ENCODE measurements at regions not wholly inside any gene's neighbourhood (a gene's known extent, or its start where the extent isn't known, plus 50 kb on each side); places are given as distances from the start of the nearest gene placed in this dataset.

- intact Hi-C loops (cut with DNase I; ENCODE audit: low total_unique reads): no loop called here
- WGBS, 5 donors: 44 to 100% (median 96%) methylated on average over 1 of the region's 1 CpG
Observed at GRCh38 chr18:78884502-78884901, 95.1 kb upstream of the SALL3 start.

GRCh38 chr18:78889250-78889649 is 90.4 kb upstream of the SALL3 start:
- Histone ChIP-seq H3K27me3 (peaks cover 0 to 7% (median 0%) of the 10 kb centered on the region in 3 donors), H3K9me3 (peaks cover 6 to 56% (median 47%) of the 10 kb centered on the region in 4 donors), H3K36me3 (no peaks in the 10 kb centered on the region), H3K4me1 (no peaks in the 10 kb centered on the region), H3K4me3 (no peak overlapping the region), H3K27ac (no peak overlapping the region)
- no peak for TF ChIP-seq CTCF (IDR thresholded peaks at IDR 0.05)
- TF ChIP-seq EP300 (IDR thresholded peaks at IDR 0.05): no peak
- no peak for TF ChIP-seq POLR2AphosphoS5 (IDR thresholded peaks at IDR 0.05)
- no peak for TF ChIP-seq POLR2A (IDR thresholded peaks at IDR 0.05)
- intact Hi-C loops (cut with DNase I; ENCODE audit: low total_unique reads): no loop called here
- no peak for DNase-seq
- WGBS, 5 donors: 66 to 88% (median 77%) methylated on average over 1 of the region's 1 CpG

More at GRCh38 chr18:78884502-78884901, 95.1 kb upstream of the SALL3 start:
- Histone ChIP-seq H3K4me1 (no peaks in the 10 kb centered on the region), H3K4me3 (no peak overlapping the region), H3K27ac (no peak overlapping the region), H3K27me3 (peaks cover 0 to 2% (median 0%) of the 10 kb centered on the region in 3 donors), H3K36me3 (no peaks in the 10 kb centered on the region), H3K9me3 (peaks cover 10 to 57% (median 41%) of the 10 kb centered on the region in 4 donors)
- no peak for DNase-seq
- TF ChIP-seq CTCF (IDR thresholded peaks at IDR 0.05) (no peak), POLR2A (IDR thresholded peaks at IDR 0.05) (no peak), POLR2AphosphoS5 (IDR thresholded peaks at IDR 0.05) (no peak), EP300 (IDR thresholded peaks at IDR 0.05) (no peak)

GRCh38 chr18:78890388-78890787 is 89.2 kb upstream of the SALL3 start:
- no peak overlapping the region for H3K4me3 ChIP-seq
- DNase-seq: no peak
- H3K27ac ChIP-seq: no peak overlapping the region
- H3K9me3 ChIP-seq: peaks cover 4 to 47% (median 38%) of the 10 kb centered on the region in 4 donors
- intact Hi-C loops (cut with DNase I; ENCODE audit: low total_unique reads): no loop called here
- 89 to 99% (median 96%) methylated on average over 3 of the region's 3 CpGs for WGBS, 5 donors
- TF ChIP-seq CTCF (IDR thresholded peaks at IDR 0.05) (no peak), POLR2AphosphoS5 (IDR thresholded peaks at IDR 0.05) (no peak), EP300 (IDR thresholded peaks at IDR 0.05) (no peak), POLR2A (IDR thresholded peaks at IDR 0.05) (no peak)
- peaks cover 0 to 11% (median 0%) of the 10 kb centered on the region in 3 donors for H3K27me3 ChIP-seq
- H3K36me3 ChIP-seq: no peaks in the 10 kb centered on the region
- no peaks in the 10 kb centered on the region for H3K4me1 ChIP-seq

- Histone ChIP-seq H3K4me3 (no peak overlapping the region), H3K27ac (no peak overlapping the region), H3K36me3 (no peaks in the 10 kb centered on the region), H3K4me1 (no peaks in the 10 kb centered on the region), H3K27me3 (peaks cover 0 to 11% (median 0%) of the 10 kb centered on the region in 3 donors), H3K9me3 (peaks cover 4 to 39% (median 37%) of the 10 kb centered on the region in 4 donors)
- no peak for DNase-seq
- intact Hi-C loops (cut with DNase I; ENCODE audit: low total_unique reads): no loop called here
- TF ChIP-seq POLR2A (IDR thresholded peaks at IDR 0.05): no peak
- TF ChIP-seq POLR2AphosphoS5 (IDR thresholded peaks at IDR 0.05): no peak
- TF ChIP-seq EP300 (IDR thresholded peaks at IDR 0.05): no peak
- TF ChIP-seq CTCF (IDR thresholded peaks at IDR 0.05): no peak
- 65 to 82% (median 76%) methylated on average over 2 to 4 of the region's 4 CpGs for WGBS, 5 donors
Observed at GRCh38 chr18:78891185-78891762, 88.3 kb upstream of the SALL3 start.
